WTC11 (cell line): ENCODE measurements at regions not wholly inside any gene's neighbourhood (a gene's known extent, or its start where the extent isn't known, plus 50 kb on each side); places are given as distances from the start of the nearest gene placed in this dataset.

Source experiments
- ATAC-seq: fragments of 200-7000 bp; cut with Tn5 transposase; 2 replicates; pipeline ENCODE4 v1.10.0; 2021; ENCODE audit warnings: mild to moderate bottlenecking, moderate library complexity
- CTCF ChIA-PET: fragments of 300-600 bp; sonication (Branson Sonifier 250); formaldehyde crosslinking; loops from one replicate; lab custom pipeline; 2021; ENCODE audit warnings: antibody characterized with exemption; lab: Charles Lee
- POLR2A ChIA-PET: fragments of 350-600 bp; sonication (Branson Sonifier 250); formaldehyde crosslinking; loops from one replicate; lab custom pipeline; 2021; ENCODE audit warnings: antibody characterized with exemption; lab: Charles Lee
- DNase-seq: peaks from one replicate; pipeline ENCODE4 v3.0.0; 2021; ENCODE audit warnings: low spot score
- H3K27ac Mint-ChIP-seq: 2 replicates; pipeline ENCODE4 v1.8.0; 2021; ENCODE audit warnings: mixed read lengths
- H3K27me3 Mint-ChIP-seq: 2 replicates; pipeline ENCODE4 v1.8.0; 2021; ENCODE audit warnings: low read depth, mild to moderate bottlenecking, moderate library complexity, mixed read lengths
- H3K36me3 Mint-ChIP-seq: 2 replicates; pipeline ENCODE4 v1.8.0; 2021; ENCODE audit warnings: mixed read lengths
- H3K4me1 Mint-ChIP-seq: 2 replicates; pipeline ENCODE4 v1.8.0; 2022; ENCODE audit warnings: mixed read lengths
- H3K4me3 Mint-ChIP-seq: 2 replicates; pipeline ENCODE4 v1.8.0; 2021; ENCODE audit warnings: mild to moderate bottlenecking, moderate library complexity, mixed read lengths
- H3K9me3 Mint-ChIP-seq: 2 replicates; pipeline ENCODE4 v1.8.0; 2021; ENCODE audit warnings: mixed read lengths
- ELF4 ChIP-seq: sonication (generic); formaldehyde crosslinking; IDR thresholded peaks from 2 replicates; pipeline ENCODE4 v1.8.1; 2022; ENCODE audit warnings: low read depth, mild to moderate bottlenecking, moderate library complexity, missing genetic modification reagents
- GTF2I ChIP-seq: fragments of 250-450 bp; sonication (Bioruptor Pico); conservative IDR thresholded peaks from 2 replicates; pipeline ENCODE4 v1.4.0; 2021; ENCODE audit warnings: mild to moderate bottlenecking
- JUN ChIP-seq: sonication (generic); formaldehyde crosslinking; IDR thresholded peaks from 2 replicates; pipeline ENCODE4 v1.8.0; 2023; ENCODE audit warnings: mild to moderate bottlenecking, missing genetic modification reagents
- NR2C2 ChIP-seq: sonication (generic); formaldehyde crosslinking; IDR thresholded peaks from 2 replicates; pipeline ENCODE4 v1.8.0; 2022; ENCODE audit warnings: mild to moderate bottlenecking, missing genetic modification reagents
- NR3C1 ChIP-seq: sonication (generic); formaldehyde crosslinking; conservative IDR thresholded peaks from 2 replicates; pipeline ENCODE4 v1.8.1; 2023; ENCODE audit warnings: low read depth, mild to moderate bottlenecking, missing genetic modification reagents
- OVOL2 ChIP-seq: fragments of 250-450 bp; sonication (Bioruptor Pico); IDR thresholded peaks from 2 replicates; pipeline ENCODE4 v1.9.0; 2021; ENCODE audit warnings: mild to moderate bottlenecking, borderline replicate concordance
- RELA ChIP-seq: sonication (generic); formaldehyde crosslinking; IDR thresholded peaks from 2 replicates; pipeline ENCODE4 v1.8.1; 2022; ENCODE audit warnings: missing genetic modification reagents, mild to moderate bottlenecking, borderline replicate concordance
- RORB ChIP-seq: fragments of 250-450 bp; sonication (Bioruptor Pico); IDR thresholded peaks from 2 replicates; pipeline ENCODE4 v1.9.0; 2021; ENCODE audit warnings: mild to moderate bottlenecking
- TCF7 ChIP-seq: sonication (generic); formaldehyde crosslinking; IDR thresholded peaks from 2 replicates; pipeline ENCODE4 v1.8.0; 2022; ENCODE audit warnings: mild to moderate bottlenecking, low read depth, missing genetic modification reagents, moderate library complexity
- TP53 ChIP-seq: sonication (generic); formaldehyde crosslinking; IDR thresholded peaks from 2 replicates; pipeline ENCODE4 v1.8.1; 2023; ENCODE audit warnings: mild to moderate bottlenecking, missing genetic modification reagents
- ZBTB21 ChIP-seq: sonication (generic); formaldehyde crosslinking; IDR thresholded peaks from 2 replicates; pipeline ENCODE4 v1.8.1; 2023; ENCODE audit warnings: mild to moderate bottlenecking, missing genetic modification reagents, borderline replicate concordance
- ZNF232 ChIP-seq: sonication (generic); formaldehyde crosslinking; IDR thresholded peaks from 2 replicates; pipeline ENCODE4 v1.8.0; 2022; ENCODE audit warnings: mild to moderate bottlenecking, missing genetic modification reagents
- ZNF263 ChIP-seq: sonication (generic); formaldehyde crosslinking; IDR thresholded peaks from 2 replicates; pipeline ENCODE4 v1.8.1; 2022; ENCODE audit warnings: low read depth, mild to moderate bottlenecking, moderate library complexity, missing genetic modification reagents
- TF ChIP-seq, protein P1 (sequence below): fragments of 250-450 bp; sonication (Bioruptor Pico); conservative IDR thresholded peaks from 2 replicates; pipeline ENCODE4 v1.9.0; 2021; ENCODE audit warnings: mild to moderate bottlenecking
- TF ChIP-seq, protein P2 (sequence below): sonication (generic); formaldehyde crosslinking; IDR thresholded peaks from 2 replicates; pipeline ENCODE4 v1.8.1; 2022; ENCODE audit warnings: missing genetic modification reagents, borderline replicate concordance
- TF ChIP-seq, protein P3 (sequence below): sonication (generic); formaldehyde crosslinking; IDR thresholded peaks from 2 replicates; pipeline ENCODE4 v1.8.1; 2023; ENCODE audit warnings: mild to moderate bottlenecking, missing genetic modification reagents, moderate library complexity
- TF ChIP-seq, protein P4 (sequence below): sonication (generic); formaldehyde crosslinking; IDR thresholded peaks from 2 replicates; pipeline ENCODE4 v1.8.1; 2022; ENCODE audit warnings: low read depth, missing genetic modification reagents, borderline replicate concordance
- TF ChIP-seq, protein P5 (sequence below): fragments of 250-450 bp; sonication (Bioruptor Pico); IDR thresholded peaks from 2 replicates; pipeline ENCODE4 v1.9.0; 2021; ENCODE audit warnings: moderate library complexity, mild to moderate bottlenecking, inconsistent platforms, borderline replicate concordance
- TF ChIP-seq, protein P6 (sequence below): sonication (generic); formaldehyde crosslinking; IDR thresholded peaks from 2 replicates; pipeline ENCODE4 v1.8.1; 2022; ENCODE audit warnings: low read depth, mild to moderate bottlenecking, moderate library complexity, missing genetic modification reagents, borderline replicate concordance
- TF ChIP-seq, protein P7 (sequence below): fragments of 250-450 bp; sonication (Bioruptor Pico); IDR thresholded peaks from 2 replicates; pipeline ENCODE4 v1.9.0; 2021; ENCODE audit warnings: mild to moderate bottlenecking

DNA sequence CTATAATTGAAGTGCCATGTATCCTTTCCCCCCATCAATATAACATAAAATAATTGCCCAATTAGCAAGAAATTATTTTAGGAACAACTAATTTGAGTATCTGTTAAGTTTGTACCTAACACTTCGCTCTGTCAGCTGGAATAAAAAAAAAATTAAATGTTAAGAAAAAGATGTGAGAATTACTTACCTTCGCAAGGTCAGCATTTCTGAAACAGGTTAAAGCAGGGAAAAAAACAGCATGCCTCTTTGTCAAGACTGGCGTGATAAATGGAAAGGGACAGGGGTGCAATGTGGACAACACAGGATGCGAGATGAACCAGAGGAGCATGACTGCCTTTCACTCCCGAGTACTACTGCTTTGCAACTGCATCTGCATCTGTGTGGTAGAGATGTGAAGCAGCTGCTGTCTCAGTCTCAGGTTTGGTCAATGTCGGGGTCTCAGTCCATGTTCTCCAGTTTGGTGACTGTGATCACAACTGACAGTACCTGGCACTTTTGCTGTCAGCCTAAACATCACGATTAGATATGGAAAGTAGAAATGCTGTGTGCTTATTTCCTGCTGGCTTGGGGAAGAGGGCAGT, 565.4 kb upstream of the LRRTM1 start (continued):
- TF ChIP-seq OVOL2 (CRISPR knock-in tag) (no peak), GTF2I (CRISPR knock-in tag) (no peak), RELA (no peak), TCF7 (CRISPR knock-in tag) (no peak)
- TF ChIP-seq, protein P1, sequence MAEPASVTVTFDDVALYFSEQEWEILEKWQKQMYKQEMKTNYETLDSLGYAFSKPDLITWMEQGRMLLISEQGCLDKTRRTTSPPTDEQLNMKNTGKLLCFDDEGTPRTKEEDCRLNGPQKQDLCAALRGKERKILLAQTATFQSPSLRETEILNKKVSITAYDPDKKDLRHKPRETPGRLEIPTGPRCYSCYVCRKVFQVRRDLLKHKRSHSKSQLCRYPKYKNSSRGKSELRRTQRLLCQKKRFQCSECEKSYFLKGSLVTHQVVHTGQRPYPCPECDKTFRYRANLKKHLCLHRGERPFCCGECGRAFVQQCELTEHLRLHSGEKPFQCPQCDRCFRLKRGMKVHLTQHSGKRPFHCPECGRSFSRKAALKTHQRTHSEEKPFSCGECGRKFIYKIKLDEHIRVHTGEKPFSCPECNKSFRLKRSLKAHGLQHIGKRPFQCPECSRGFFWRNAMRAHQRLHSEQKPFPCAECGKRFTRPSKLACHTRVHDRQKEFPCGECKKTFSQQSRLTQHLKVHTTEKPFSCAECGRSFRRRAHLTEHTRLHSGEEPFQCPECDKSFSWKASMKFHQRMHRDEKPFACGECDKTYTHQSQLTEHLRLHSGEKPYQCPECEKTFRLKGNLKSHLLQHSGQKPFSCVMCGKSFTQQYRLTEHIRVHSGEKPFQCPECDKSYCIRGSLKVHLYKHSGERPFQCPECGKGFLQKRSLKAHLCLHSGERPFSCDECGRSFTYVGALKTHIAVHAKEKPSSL (CRISPR knock-in tag), result no peak

DNA sequence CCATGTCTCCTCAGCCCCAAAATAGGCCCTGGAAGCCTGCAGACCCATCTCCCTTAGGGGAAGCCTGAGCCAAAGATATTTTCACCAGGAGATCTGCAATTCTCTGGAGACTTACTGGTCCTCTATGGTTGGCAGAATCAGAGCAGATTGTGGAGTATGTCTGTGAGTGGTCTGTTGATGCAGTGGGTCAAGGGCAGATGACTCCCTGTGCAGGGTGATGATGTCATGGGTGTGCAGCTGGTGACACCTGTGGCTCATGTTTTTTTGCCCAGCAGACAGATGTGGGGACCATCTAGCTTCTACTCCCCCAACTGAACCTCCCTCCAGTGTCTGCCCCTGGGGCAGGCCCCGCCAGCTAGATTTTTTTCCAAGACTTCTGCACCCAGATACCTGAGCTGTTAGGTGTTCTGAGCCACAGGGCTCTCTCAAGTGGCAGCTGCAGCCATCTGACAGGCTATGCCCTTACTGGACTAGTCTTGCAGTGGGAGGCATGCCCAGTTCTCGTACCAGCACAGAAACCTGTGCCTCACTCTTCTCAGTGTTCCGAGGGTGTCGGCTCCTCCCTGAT, 558.7 kb upstream of the LRRTM1 start:
- CTCF ChIA-PET, result interaction anchor here (1.1 kb wide), 1 partner anchor 11 kb away, joined by 7 read pairs; no protein-coding TSS in a partner anchor
- Mint-ChIP-seq H3K9me3 (peaks cover 17% of the 10 kb centered on the region), H3K36me3 (no peaks in the 10 kb centered on the region), H3K4me1 (peaks cover 16% of the 10 kb centered on the region), H3K27me3 (no peaks in the 10 kb centered on the region)
- no peak for DNase-seq
- TF ChIP-seq JUN (CRISPR knock-in tag) (no peak), ZNF263 (no peak), RORB (CRISPR knock-in tag) (no peak), RELA (no peak), NR2C2 (CRISPR knock-in tag) (no peak), ELF4 (no peak)
- TF ChIP-seq, protein P2, sequence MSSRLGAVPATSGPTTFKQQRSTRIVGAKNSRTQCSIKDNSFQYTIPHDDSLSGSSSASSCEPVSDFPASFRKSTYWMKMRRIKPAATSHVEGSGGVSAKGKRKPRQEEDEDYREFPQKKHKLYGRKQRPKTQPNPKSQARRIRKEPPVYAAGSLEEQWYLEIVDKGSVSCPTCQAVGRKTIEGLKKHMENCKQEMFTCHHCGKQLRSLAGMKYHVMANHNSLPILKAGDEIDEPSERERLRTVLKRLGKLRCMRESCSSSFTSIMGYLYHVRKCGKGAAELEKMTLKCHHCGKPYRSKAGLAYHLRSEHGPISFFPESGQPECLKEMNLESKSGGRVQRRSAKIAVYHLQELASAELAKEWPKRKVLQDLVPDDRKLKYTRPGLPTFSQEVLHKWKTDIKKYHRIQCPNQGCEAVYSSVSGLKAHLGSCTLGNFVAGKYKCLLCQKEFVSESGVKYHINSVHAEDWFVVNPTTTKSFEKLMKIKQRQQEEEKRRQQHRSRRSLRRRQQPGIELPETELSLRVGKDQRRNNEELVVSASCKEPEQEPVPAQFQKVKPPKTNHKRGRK (CRISPR knock-in tag), result no peak
- TF ChIP-seq, all 79 proteins: peak for 0
- H3K27ac Mint-ChIP-seq, result no peak overlapping the region
- POLR2A ChIA-PET, result no interaction called here
- H3K4me3 Mint-ChIP-seq, result no peak overlapping the region
- no peak for ATAC-seq

DNA sequence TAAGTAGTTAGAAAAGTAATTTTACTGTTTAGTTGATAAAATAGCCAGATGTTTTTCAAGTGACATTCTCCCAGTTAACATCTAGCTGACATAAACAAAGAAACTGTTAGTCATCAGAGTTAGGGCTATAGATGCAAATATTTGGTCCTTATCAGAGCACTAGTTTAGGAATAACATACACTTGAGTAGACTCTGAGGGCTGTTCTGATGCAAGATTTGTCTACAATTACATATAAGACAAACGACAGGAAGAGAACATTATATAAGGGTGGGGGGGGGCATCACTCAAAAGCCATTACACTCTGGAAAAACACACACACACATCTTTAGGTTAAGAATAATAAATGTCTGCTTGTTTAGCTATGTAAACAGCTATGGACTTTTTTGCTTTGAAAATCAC, 554.4 kb upstream of the LRRTM1 start:
- Mint-ChIP-seq H3K4me3 (no peak overlapping the region), H3K27me3 (no peaks in the 10 kb centered on the region), H3K4me1 (peaks cover 13% of the 10 kb centered on the region; the same call in 1 of the 2 replicates), H3K9me3 (no peaks in the 10 kb centered on the region), H3K27ac (no peak overlapping the region), H3K36me3 (no peaks in the 10 kb centered on the region)
- ATAC-seq (no peak), DNase-seq (no peak)
- POLR2A ChIA-PET, result no interaction called here
- CTCF ChIA-PET, result no interaction called here
- TF ChIP-seq, protein P3, sequence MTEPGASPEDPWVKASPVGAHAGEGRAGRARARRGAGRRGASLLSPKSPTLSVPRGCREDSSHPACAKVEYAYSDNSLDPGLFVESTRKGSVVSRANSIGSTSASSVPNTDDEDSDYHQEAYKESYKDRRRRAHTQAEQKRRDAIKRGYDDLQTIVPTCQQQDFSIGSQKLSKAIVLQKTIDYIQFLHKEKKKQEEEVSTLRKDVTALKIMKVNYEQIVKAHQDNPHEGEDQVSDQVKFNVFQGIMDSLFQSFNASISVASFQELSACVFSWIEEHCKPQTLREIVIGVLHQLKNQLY (CRISPR knock-in tag), result no peak
- TF ChIP-seq, protein P4, sequence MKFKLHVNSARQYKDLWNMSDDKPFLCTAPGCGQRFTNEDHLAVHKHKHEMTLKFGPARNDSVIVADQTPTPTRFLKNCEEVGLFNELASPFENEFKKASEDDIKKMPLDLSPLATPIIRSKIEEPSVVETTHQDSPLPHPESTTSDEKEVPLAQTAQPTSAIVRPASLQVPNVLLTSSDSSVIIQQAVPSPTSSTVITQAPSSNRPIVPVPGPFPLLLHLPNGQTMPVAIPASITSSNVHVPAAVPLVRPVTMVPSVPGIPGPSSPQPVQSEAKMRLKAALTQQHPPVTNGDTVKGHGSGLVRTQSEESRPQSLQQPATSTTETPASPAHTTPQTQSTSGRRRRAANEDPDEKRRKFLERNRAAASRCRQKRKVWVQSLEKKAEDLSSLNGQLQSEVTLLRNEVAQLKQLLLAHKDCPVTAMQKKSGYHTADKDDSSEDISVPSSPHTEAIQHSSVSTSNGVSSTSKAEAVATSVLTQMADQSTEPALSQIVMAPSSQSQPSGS (CRISPR knock-in tag), result no peak
- no peak for TF ChIP-seq TP53 (CRISPR knock-in tag)
- TF ChIP-seq OVOL2 (CRISPR knock-in tag), result no peak
- no peak for TF ChIP-seq ZNF232 (CRISPR knock-in tag)
- TF ChIP-seq, protein P5, sequence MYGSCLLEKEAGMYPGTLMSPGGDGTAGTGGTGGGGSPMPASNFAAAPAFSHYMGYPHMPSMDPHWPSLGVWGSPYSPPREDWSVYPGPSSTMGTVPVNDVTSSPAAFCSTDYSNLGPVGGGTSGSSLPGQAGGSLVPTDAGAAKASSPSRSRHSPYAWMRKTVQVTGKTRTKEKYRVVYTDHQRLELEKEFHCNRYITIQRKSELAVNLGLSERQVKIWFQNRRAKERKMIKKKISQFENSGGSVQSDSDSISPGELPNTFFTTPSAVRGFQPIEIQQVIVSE (CRISPR knock-in tag), result no peak
- TF ChIP-seq GTF2I (CRISPR knock-in tag), result no peak
- TF ChIP-seq, protein P6, sequence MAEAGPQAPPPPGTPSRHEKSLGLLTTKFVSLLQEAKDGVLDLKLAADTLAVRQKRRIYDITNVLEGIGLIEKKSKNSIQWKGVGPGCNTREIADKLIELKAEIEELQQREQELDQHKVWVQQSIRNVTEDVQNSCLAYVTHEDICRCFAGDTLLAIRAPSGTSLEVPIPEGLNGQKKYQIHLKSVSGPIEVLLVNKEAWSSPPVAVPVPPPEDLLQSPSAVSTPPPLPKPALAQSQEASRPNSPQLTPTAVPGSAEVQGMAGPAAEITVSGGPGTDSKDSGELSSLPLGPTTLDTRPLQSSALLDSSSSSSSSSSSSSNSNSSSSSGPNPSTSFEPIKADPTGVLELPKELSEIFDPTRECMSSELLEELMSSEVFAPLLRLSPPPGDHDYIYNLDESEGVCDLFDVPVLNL (CRISPR knock-in tag), result no peak
- no peak for TF ChIP-seq RORB (CRISPR knock-in tag)
- no peak for TF ChIP-seq NR3C1
- TF ChIP-seq, protein P1 (CRISPR knock-in tag), result no peak
- TF ChIP-seq, protein P7, sequence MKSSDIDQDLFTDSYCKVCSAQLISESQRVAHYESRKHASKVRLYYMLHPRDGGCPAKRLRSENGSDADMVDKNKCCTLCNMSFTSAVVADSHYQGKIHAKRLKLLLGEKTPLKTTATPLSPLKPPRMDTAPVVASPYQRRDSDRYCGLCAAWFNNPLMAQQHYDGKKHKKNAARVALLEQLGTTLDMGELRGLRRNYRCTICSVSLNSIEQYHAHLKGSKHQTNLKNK (CRISPR knock-in tag), result no peak
- no peak for TF ChIP-seq ZBTB21
